SK-N-SH (cell line): ENCODE measurements at regions not wholly inside any gene's neighbourhood (a gene's known extent, or its start where the extent isn't known, plus 50 kb on each side); places are given as distances from the start of the nearest gene placed in this dataset.

Source experiments
- CTCF ChIA-PET: fragments of 300-600, 350-600 bp; formaldehyde crosslinking; extraction: SDS; loops from one replicate; lab custom pipeline; 2021; lab: Yijun Ruan, JAX
- POLR2A ChIA-PET: fragments of 350-600 bp; sonication (Branson Sonifier 250); formaldehyde crosslinking; extraction: SDS; loops from one replicate; lab custom pipeline; 2020; ENCODE audit warnings: antibody characterized with exemption, inconsistent platforms; lab: Yijun Ruan, JAX
- DNase-seq: peaks from one replicate; pipeline ENCODE4 v3.0.0; 2012
- H2AFZ ChIP-seq: fragments of 200-600 bp; sonication (generic); 2 replicates; pipeline ENCODE4 v1.8.1; 2016; ENCODE audit warnings: antibody characterized with exemption, mild to moderate bottlenecking, low read depth
- H3F3A ChIP-seq: fragments of 200-600 bp; sonication (generic); replicated peaks from 2 replicates; pipeline ENCODE3; 2016; ENCODE audit warnings: antibody characterized with exemption, mild to moderate bottlenecking; ENCODE audit not compliant: insufficient read depth
- H3K27ac ChIP-seq, 2 experiments: fragments of 200-500 bp in 1 of 2; fragments of 200-600 bp in 1 of 2; sonication (Bioruptor generic) in 1 of 2; sonication (generic), shearing (Covaris generic) in 1 of 2; 2 replicates each; pipeline versions ENCODE4 v1.5.1 to v1.6.1; 2014 to 2016; ENCODE audit warnings: low read depth in 2 of 2, inconsistent platforms in 1 of 2, low read length in 1 of 2, mild to moderate bottlenecking in 1 of 2, mixed read lengths in 1 of 2
- H3K27me3 ChIP-seq: fragments of 200-600 bp; sonication (generic), shearing (Covaris generic); 2 replicates; pipeline ENCODE4 v1.6.1; 2016; ENCODE audit warnings: mixed run types; ENCODE audit not compliant: insufficient read depth
- H3K36me3 ChIP-seq, 2 experiments: fragments of 200-500 bp in 1 of 2; fragments of 200-600 bp in 1 of 2; sonication (Bioruptor generic) in 1 of 2; sonication (generic) in 1 of 2; replicated peaks in 1 of 2; 2 replicates each; pipeline versions ENCODE3 to v1.5.1; 2014 to 2016; ENCODE audit warnings: low read length in 1 of 2, mild to moderate bottlenecking in 1 of 2; ENCODE audit not compliant: insufficient read depth in 2 of 2, control insufficient read depth in 1 of 2
- H3K4me1 ChIP-seq, 2 experiments: fragments of 200-500 bp in 1 of 2; fragments of 200-600 bp in 1 of 2; sonication (Bioruptor generic) in 1 of 2; sonication (generic), shearing (Covaris generic) in 1 of 2; 2 replicates each; pipeline versions ENCODE4 v1.5.1 to v1.6.1; 2014 to 2016; ENCODE audit warnings: low read depth in 1 of 2, low read length in 1 of 2, mixed run types in 1 of 2; ENCODE audit not compliant: insufficient read depth in 2 of 2, control insufficient read depth in 1 of 2
- H3K4me2 ChIP-seq: fragments of 200-600 bp; sonication (generic), shearing (Covaris generic); 2 replicates; pipeline ENCODE4 v1.6.1; 2017; ENCODE audit warnings: mixed run types
- H3K4me3 ChIP-seq, 2 experiments: fragments of 200-500 bp in 1 of 2; fragments of 200-600 bp in 1 of 2; sonication (Bioruptor generic) in 1 of 2; sonication (generic), shearing (Covaris generic) in 1 of 2; 2 replicates each; pipeline versions ENCODE4 v1.5.1 to v1.8.1; 2014 to 2016; ENCODE audit warnings: low read depth in 2 of 2, inconsistent platforms in 1 of 2, low read length in 1 of 2, mild to moderate bottlenecking in 1 of 2, mixed read lengths in 1 of 2, moderate library complexity in 1 of 2
- H3K79me2 ChIP-seq: fragments of 200-600 bp; sonication (generic); 2 replicates; pipeline ENCODE4 v1.8.1; 2017; ENCODE audit warnings: mild to moderate bottlenecking; ENCODE audit not compliant: insufficient read depth
- H3K9ac ChIP-seq: fragments of 200-600 bp; sonication (generic); 2 replicates; pipeline ENCODE4 v1.6.1; 2017; ENCODE audit warnings: mixed run types
- H3K9me2 ChIP-seq: fragments of 200-600 bp; sonication (generic); 2 replicates; pipeline ENCODE4 v1.6.1; 2017; ENCODE audit warnings: mixed run types
- H3K9me3 ChIP-seq: fragments of 200-600 bp; sonication (generic); 2 replicates; pipeline ENCODE4 v1.6.1; 2017; ENCODE audit warnings: mixed run types, mild to moderate bottlenecking, moderate library complexity
- H4K20me1 ChIP-seq: fragments of 200-600 bp; sonication (generic); 2 replicates; pipeline ENCODE4 v1.6.1; 2017; ENCODE audit warnings: mild to moderate bottlenecking, mixed run types; ENCODE audit not compliant: insufficient read depth
- ELF1 ChIP-seq: IDR thresholded peaks from 2 replicates; pipeline ENCODE4 v1.4.0; 2012
- MEF2A ChIP-seq: IDR thresholded peaks from 2 replicates; pipeline ENCODE4 v1.4.0; 2012; ENCODE audit warnings: low read depth, borderline replicate concordance
- POLR2AphosphoS5 ChIP-seq: IDR thresholded peaks from 2 replicates; pipeline ENCODE4 v1.6.1; 2012; ENCODE audit warnings: low read depth, low read length
- RAD21 ChIP-seq: IDR thresholded peaks from 2 replicates; pipeline ENCODE4 v1.6.1; 2012; ENCODE audit warnings: mild to moderate bottlenecking, low read length
- RCOR1 ChIP-seq: fragments of 150-350 bp; IDR thresholded peaks from 2 replicates; pipeline ENCODE4 v1.6.1; 2017; ENCODE audit warnings: antibody characterized with exemption, low read length
- TAF1 ChIP-seq: IDR thresholded peaks from 2 replicates; pipeline ENCODE4 v1.6.1; 2012; ENCODE audit warnings: low read depth, mild to moderate bottlenecking, low read length, moderate library complexity, borderline replicate concordance
- TEAD4 ChIP-seq: IDR thresholded peaks from 2 replicates; pipeline ENCODE4 v1.4.0; 2012; ENCODE audit warnings: mild to moderate bottlenecking, borderline replicate concordance; ENCODE audit not compliant: insufficient read depth
- YY1 ChIP-seq: IDR thresholded peaks from 2 replicates; pipeline ENCODE4 v1.4.0; 2012; ENCODE audit warnings: low read depth, mild to moderate bottlenecking
- WGBS: methylation state at CpG from one replicate; pipeline ENCODE4 v1.1.6; 2017; ENCODE audit warnings: low lambda C conversion rate; 5-methylcytosine and 5-hydroxymethylcytosine counted together
- TF ChIP-seq, protein P1 (sequence below): fragments of 150-350 bp; IDR thresholded peaks from 2 replicates; pipeline ENCODE4 v1.6.1; 2017; ENCODE audit warnings: antibody characterized with exemption, low read length, low read depth, borderline replicate concordance
- TF ChIP-seq, protein P2 (sequence below): IDR thresholded peaks from 2 replicates; pipeline ENCODE4; 2012

DNA sequence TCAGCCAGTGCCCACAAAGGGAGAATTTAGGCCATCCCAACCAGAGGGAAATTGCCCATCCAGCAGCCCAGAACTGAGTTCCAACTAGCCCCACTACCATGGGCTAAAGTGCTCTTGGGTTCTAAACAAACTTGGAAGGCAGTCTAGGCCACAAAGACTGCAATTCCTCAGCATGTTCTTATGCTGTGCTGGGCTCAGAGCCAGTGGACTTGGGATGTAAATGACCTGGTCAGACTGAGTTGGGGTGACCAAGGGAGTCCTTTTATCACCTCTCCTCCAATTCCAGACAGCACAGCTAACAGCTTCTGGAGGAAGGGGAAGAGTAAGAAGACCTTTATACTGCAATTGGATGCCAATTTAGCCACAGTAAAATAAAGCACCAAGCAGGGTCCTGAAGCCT lies 607.2 kb upstream of the KCND2 start:
- Histone ChIP-seq H3K9ac (no peak overlapping the region), H3K27ac (no peak overlapping the region), H3K4me1 (peaks cover 0 to 11% of the 10 kb centered on the region in 2 experiments; a peak in 2 of 4 replicates), H3K9me2 (no peaks in the 10 kb centered on the region), H3F3A (peaks cover 5% of the 10 kb centered on the region), H3K79me2 (no peaks in the 10 kb centered on the region), H3K27me3 (no peaks in the 10 kb centered on the region), H3K9me3 (no peaks in the 10 kb centered on the region), H3K36me3 (no peaks in the 10 kb centered on the region), H2AFZ (no peak overlapping the region), H3K4me2 (no peak overlapping the region), H4K20me1 (no peaks in the 10 kb centered on the region), H3K4me3 (no peak overlapping the region)
- POLR2A ChIA-PET: no interaction called here
- no peak for DNase-seq
- CTCF ChIA-PET: no interaction called here
- no peak for TF ChIP-seq ELF1
- TF ChIP-seq RCOR1: no peak
- TF ChIP-seq, protein P1, sequence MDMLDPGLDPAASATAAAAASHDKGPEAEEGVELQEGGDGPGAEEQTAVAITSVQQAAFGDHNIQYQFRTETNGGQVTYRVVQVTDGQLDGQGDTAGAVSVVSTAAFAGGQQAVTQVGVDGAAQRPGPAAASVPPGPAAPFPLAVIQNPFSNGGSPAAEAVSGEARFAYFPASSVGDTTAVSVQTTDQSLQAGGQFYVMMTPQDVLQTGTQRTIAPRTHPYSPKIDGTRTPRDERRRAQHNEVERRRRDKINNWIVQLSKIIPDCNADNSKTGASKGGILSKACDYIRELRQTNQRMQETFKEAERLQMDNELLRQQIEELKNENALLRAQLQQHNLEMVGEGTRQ: no peak
- TF ChIP-seq POLR2AphosphoS5: no peak
- TF ChIP-seq, protein P2, sequence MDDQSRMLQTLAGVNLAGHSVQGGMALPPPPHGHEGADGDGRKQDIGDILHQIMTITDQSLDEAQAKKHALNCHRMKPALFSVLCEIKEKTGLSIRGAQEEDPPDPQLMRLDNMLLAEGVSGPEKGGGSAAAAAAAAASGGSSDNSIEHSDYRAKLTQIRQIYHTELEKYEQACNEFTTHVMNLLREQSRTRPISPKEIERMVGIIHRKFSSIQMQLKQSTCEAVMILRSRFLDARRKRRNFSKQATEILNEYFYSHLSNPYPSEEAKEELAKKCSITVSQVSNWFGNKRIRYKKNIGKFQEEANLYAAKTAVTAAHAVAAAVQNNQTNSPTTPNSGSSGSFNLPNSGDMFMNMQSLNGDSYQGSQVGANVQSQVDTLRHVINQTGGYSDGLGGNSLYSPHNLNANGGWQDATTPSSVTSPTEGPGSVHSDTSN: no peak
- TF ChIP-seq TEAD4: no peak
- no peak for TF ChIP-seq TAF1

DNA sequence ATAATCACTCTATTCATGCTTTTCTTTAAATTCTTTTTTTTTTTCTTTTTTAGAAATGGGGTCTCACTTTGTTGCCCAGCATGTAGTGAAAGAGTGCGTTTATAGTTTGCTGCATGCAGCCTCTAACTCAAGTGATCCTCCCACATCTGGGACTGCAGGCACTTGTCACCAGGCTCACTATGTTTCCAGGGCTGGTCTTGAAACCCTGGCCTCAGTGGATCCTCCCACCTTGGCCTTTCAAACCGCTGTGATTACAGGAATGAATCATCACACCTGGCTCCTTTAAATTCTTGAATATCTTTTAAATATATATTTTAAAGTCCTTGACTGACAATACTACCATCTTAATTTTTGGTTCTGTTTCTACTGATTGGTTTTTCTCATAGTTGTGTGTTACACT lies 591.6 kb upstream of the KCND2 start:
- H3K9ac ChIP-seq: no peak overlapping the region
- H3K4me3 ChIP-seq: no peak overlapping the region
- H3K27ac ChIP-seq: no peak overlapping the region
- no peaks in the 10 kb centered on the region for H3K9me2 ChIP-seq
- no peaks in the 10 kb centered on the region for H3F3A ChIP-seq
- no peak for TF ChIP-seq MEF2A
- TF ChIP-seq RAD21: no peak
- no peak for TF ChIP-seq YY1
- TF ChIP-seq, protein P1: no peak
- peaks cover 0 to 5% of the 10 kb centered on the region in 2 experiments; a peak in 1 of 4 replicates for H3K4me1 ChIP-seq
- no peak for DNase-seq
- no peak overlapping the region for H3K4me2 ChIP-seq
- ChIA-PET POLR2A (no interaction called here), CTCF (interaction anchor here (1.0 kb wide), 1 partner anchor 9 kb away, joined by 3 read pairs; no protein-coding TSS in a partner anchor)
- H2AFZ ChIP-seq: no peak overlapping the region
- no peaks in the 10 kb centered on the region for H3K36me3 ChIP-seq
- no peaks in the 10 kb centered on the region for H3K79me2 ChIP-seq
- WGBS: 4% methylated on average over 2 of the region's 2 CpGs
- no peaks in the 10 kb centered on the region for H4K20me1 ChIP-seq
- H3K9me3 ChIP-seq: no peaks in the 10 kb centered on the region
- H3K27me3 ChIP-seq: no peaks in the 10 kb centered on the region; the same call in 1 of the 2 replicates
